ENCODE measurements at regions not wholly inside any gene's neighbourhood (a gene's known extent, or its start where the extent isn't known, plus 50 kb on each side); places are given as distances from the start of the nearest gene placed in this dataset.

DNA sequence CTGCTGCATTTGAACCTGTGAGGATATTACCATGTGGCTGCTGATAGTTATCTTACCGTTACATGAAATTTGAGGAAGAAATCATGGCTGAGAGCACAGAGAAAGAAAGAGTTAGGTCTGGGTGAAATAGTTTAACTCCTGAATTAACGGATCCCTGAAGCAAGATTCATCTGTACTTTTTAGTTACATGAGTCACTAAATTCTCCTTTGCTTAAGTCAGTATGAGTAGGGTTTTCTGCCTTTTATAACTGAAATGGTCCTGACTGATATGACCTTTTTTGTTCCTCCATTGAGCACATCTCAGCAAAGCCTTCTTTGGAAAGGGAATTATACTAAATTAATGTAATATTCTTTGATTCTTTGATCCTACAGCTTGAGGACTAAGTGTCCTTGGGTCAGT lies 333.3 kb upstream of the ZFP64 start:
- TF ChIP-seq, protein P1, sequence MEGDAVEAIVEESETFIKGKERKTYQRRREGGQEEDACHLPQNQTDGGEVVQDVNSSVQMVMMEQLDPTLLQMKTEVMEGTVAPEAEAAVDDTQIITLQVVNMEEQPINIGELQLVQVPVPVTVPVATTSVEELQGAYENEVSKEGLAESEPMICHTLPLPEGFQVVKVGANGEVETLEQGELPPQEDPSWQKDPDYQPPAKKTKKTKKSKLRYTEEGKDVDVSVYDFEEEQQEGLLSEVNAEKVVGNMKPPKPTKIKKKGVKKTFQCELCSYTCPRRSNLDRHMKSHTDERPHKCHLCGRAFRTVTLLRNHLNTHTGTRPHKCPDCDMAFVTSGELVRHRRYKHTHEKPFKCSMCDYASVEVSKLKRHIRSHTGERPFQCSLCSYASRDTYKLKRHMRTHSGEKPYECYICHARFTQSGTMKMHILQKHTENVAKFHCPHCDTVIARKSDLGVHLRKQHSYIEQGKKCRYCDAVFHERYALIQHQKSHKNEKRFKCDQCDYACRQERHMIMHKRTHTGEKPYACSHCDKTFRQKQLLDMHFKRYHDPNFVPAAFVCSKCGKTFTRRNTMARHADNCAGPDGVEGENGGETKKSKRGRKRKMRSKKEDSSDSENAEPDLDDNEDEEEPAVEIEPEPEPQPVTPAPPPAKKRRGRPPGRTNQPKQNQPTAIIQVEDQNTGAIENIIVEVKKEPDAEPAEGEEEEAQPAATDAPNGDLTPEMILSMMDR (IDR thresholded peaks at IDR 0.05; ENCODE audit: insufficient read depth, low read length, missing control alignments) = no peak
- ChIA-PET POLR2A (no interaction called here), CTCF (interaction anchor here (0.9 to 1.6 kb wide), 2 partner anchors 28 to 145 kb away, joined by 3 to 4 read pairs; no protein-coding TSS in a partner anchor)
- no peak overlapping the region for H3K4me3 ChIP-seq (ENCODE audit: low read depth, low read length)
- no peak for DNase-seq (ENCODE audit: low read depth, low spot score)

DNA sequence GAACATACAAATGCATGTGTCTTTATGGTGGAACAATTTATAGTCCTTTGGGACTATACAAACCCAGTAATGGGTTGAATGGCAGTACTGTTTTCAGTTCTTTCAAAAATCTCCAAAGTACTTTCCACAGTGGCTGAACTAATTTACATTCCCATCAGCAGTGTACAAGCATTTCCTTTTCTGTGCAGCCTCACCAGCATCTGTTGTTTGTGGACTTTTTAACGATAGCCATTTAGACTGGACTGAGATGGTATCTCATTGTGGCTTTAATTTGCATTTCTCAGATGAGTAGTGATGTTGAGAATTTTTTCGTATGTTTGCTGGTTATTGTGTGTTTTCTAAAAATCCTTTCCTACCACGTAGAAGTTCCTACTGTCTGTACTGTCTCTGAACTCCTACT lies 327.2 kb upstream of the ZFP64 start:
- POLR2A ChIA-PET = no interaction called here
- CTCF ChIA-PET = no interaction called here
- TF ChIP-seq, protein P1 (IDR thresholded peaks at IDR 0.05; ENCODE audit: insufficient read depth, low read length, missing control alignments) = no peak

DNA sequence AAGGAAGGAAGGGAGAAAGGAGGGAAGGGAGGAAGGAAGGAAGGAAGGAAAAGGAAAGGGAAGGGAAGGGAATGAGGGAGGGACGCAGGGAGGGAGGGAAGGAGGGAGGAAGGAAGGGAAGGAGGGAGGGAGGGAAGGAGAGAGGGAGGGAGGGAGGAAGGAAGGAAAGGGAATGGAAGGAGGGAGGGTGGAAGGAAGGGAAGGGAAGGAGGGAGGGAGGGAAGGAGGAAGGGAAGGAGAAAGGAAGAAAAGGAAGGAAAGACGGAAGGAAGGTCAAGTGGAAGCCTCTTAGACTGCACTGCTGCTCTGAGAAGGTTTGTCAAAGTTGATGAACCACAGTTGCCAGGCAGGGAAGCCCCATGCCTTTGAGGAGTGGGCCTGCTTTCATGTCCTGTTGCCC lies 324.3 kb upstream of the ZFP64 start:
- ChIA-PET CTCF (no interaction called here), POLR2A (no interaction called here)
- no peak overlapping the region for H3K4me3 ChIP-seq (ENCODE audit: low read depth, low read length)
- DNase-seq (ENCODE audit: low read depth, low spot score) = no peak
- TF ChIP-seq, protein P1 (IDR thresholded peaks at IDR 0.05; ENCODE audit: insufficient read depth, low read length, missing control alignments) = no peak

More for the DNA sequence above, 327.2 kb upstream of the ZFP64 start:
- no peak for DNase-seq (ENCODE audit: low read depth, low spot score)
- H3K4me3 ChIP-seq (ENCODE audit: low read depth, low read length) = no peak overlapping the region

DNA sequence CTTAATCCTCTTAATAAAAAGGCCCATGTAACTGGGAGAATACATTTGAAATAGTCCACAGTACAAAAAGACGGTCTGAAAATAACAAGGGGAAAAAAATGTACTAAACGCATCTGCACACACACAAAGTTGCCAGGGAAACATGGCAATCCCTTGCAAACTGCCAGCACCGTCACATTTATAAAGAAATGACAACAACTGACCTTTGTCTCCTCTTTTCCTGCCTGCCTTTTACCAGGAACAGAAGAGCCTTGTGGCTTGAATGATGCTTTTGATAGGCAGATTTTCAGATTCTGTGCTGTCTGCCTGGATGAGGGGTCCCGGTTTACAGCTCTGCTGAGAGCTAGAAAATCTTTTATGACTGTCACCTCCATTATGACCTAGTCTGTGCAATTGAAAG lies 308.6 kb upstream of the ZFP64 start:
- CTCF ChIA-PET = no interaction called here
- POLR2A ChIA-PET = no interaction called here
- no peak overlapping the region for H3K4me3 ChIP-seq (ENCODE audit: low read depth, low read length)
- TF ChIP-seq, protein P1 (IDR thresholded peaks at IDR 0.05; ENCODE audit: insufficient read depth, low read length, missing control alignments) = no peak
- no peak for DNase-seq (ENCODE audit: low read depth, low spot score)

DNA sequence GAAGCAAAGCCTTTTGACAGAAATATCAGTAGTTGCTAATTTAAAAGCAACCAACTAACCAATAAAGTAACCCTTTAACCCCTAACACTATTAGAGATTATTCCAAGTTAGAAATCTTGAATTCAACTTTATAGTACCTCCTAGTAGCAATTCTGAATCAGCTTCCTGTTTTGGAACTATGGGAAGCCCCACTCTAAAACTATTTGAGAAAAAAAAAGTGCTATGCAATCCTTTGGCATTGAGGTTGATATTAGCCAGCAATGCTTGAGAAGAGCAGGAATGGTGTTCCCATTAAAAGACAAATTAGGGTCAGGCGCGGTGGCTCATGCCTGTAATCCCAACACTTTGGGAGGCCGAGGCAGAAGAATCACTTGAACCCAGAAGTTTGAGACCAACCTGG lies 306.2 kb upstream of the ZFP64 start:
- DNase-seq (ENCODE audit: low read depth, low spot score) = no peak
- ChIA-PET CTCF (interaction anchor here (0.9 kb wide), 1 partner anchor 28 kb away, joined by 3 read pairs; no protein-coding TSS in a partner anchor), POLR2A (no interaction called here)
- TF ChIP-seq, protein P1 (IDR thresholded peaks at IDR 0.05; ENCODE audit: insufficient read depth, low read length, missing control alignments) = no peak
- no peak overlapping the region for H3K4me3 ChIP-seq (ENCODE audit: low read depth, low read length)

DNA sequence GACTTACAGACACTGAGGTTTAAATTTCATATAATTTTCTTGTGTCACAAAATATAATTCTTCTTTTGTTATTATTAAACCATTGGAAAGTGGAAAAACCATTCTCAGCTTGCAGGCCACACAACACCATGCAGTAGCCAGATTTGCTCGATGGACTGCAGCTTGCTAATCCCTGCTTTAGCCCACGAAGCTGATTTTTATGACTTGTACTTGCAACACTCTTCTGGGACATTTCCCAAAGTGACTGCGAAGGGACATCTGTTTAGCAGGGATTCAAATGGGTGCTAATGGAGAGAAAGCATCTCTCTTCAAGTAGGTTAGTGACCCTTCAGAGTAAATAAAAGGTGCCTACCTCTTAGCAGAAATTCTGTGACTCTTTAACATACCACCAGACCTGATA lies 304.6 kb upstream of the ZFP64 start:
- POLR2A ChIA-PET = no interaction called here
- CTCF ChIA-PET = no interaction called here
- no peak overlapping the region for H3K4me3 ChIP-seq (ENCODE audit: low read depth, low read length)
- no peak for DNase-seq (ENCODE audit: low read depth, low spot score)
- TF ChIP-seq, protein P1 (IDR thresholded peaks at IDR 0.05; ENCODE audit: insufficient read depth, low read length, missing control alignments) = no peak
